Kidney (tissue), 13 donors: ENCODE measurements at regions not wholly inside any gene's neighbourhood (a gene's known extent, or its start where the extent isn't known, plus 50 kb on each side); places are given as distances from the start of the nearest gene placed in this dataset.
"Not testable (repeated sequence)": the region's sequence is repeated elsewhere in the genome, so short reads cannot be mapped to it uniquely, and the experiment has no call there.

Source experiments
- DNase-seq, 5 donors: peaks; one replicate each; pipeline ENCODE4 v3.0.0-alpha.2; 2013 to 2020
- FAIRE-seq: peaks from 2 replicates; lab custom pipeline; 2012; peaks lifted over from hg19 to GRCh38; lab: Jason Lieb, UNC
- H3K27ac ChIP-seq, 2 donors: one replicate each; pipeline ENCODE4 v1.7.0; 2013; ENCODE audit warnings: low read depth in 2 of 2, low read length in 2 of 2, inconsistent platforms in 1 of 2
- H3K27me3 ChIP-seq: one replicate; pipeline ENCODE4 v1.7.1; 2013; ENCODE audit warnings: low read length, inconsistent platforms; ENCODE audit not compliant: control insufficient read depth, insufficient read depth
- H3K36me3 ChIP-seq, 3 donors: one replicate each; pipeline versions ENCODE4 v1.7.0 to v1.7.1; 2013; ENCODE audit warnings: low read length in 3 of 3, control low read depth in 1 of 3, inconsistent platforms in 1 of 3; ENCODE audit not compliant: insufficient read depth in 3 of 3, control insufficient read depth in 2 of 3
- H3K4me1 ChIP-seq, 3 donors: one replicate each; pipeline versions ENCODE4 v1.7.0 to v1.7.1; 2013; ENCODE audit warnings: low read length in 3 of 3, inconsistent platforms in 1 of 3, low read depth in 1 of 3; ENCODE audit not compliant: control insufficient read depth in 2 of 3, insufficient read depth in 2 of 3
- H3K4me3 ChIP-seq, 3 donors: one replicate each; pipeline versions ENCODE4 v1.7.0 to v1.8.1; 2013; ENCODE audit warnings: low read length in 3 of 3, control low read depth in 1 of 3, inconsistent platforms in 1 of 3
- H3K9ac ChIP-seq, 3 donors: one replicate each; pipeline versions ENCODE4 v1.7.0 to v1.7.1; 2013; ENCODE audit warnings: low read length in 3 of 3, control low read depth in 1 of 3, inconsistent platforms in 1 of 3
- H3K9me3 ChIP-seq, 3 donors: one replicate each; pipeline versions ENCODE4 v1.7.0 to v1.7.1; 2013; ENCODE audit warnings: low read length in 3 of 3, control low read depth in 1 of 3, inconsistent platforms in 1 of 3; ENCODE audit not compliant: control insufficient read depth in 2 of 3, insufficient read depth in 1 of 3
- intact Hi-C: fragments of 100-400 bp; cut with DNase I; formaldehyde crosslinking; loops from one replicate; pipeline ENCODE4 v1.11.1; 2022
- TF ChIP-seq, protein P1 (sequence below): IDR thresholded peaks from 3 replicates; pipeline ENCODE4 v1.5.1; 2012; ENCODE audit warnings: mild to moderate bottlenecking, moderate library complexity, borderline replicate concordance; ENCODE audit not compliant: insufficient read depth; ENCODE audit errors: extremely low read depth
- donor health status: control.
- donor health status: control.
- donor health status: control.
- donor health status: control.
- donor health status: control.
- donor health status: DM: yes; HTN: yes; CAD: no.
- donor health status: Normal renal cell carcinoma (clear cell type).

DNA sequence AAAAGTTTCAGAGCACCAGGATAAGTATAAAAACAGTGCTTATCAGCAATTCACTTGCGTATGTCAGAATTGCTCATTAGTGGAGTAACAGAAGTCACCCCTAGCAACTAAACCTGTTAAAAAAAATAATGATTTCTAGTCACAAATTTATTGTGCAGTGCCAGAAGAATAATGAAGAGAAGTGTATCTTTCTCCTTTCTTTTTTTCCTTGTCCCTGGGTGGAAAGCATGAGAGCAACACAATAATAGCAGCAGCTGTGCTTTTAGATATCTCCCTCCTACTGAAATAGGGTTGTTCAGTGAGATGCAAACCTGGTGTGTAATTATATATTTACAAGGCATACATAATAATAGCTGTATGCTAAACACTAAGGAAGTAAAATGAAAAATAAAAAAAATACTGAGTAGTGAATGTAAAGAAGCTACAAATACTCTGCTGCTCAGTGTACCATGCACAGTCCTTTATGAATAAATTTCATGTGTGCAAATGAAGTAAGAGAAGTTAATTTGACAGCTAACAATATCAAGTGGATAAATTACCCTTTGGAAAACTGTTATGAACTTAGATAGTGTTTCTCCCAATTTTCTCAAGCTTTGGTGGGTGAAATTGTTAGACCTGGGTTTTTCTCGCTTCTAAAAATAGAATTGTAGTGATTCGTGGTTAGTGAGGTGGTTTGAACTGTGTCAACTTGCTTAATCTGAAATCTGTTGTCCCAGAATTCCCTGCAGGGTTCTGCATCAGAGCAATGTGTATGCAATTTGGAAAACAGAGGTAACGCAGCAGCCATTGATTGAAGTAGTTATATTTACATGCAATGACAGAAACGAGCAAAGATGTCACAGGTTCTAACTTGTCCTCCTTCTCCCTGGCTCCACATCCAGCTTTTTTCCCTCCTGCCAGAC lies 125.7 kb upstream of the NDST3 start:
- intact Hi-C loops = no loop called here
- Histone ChIP-seq H3K9ac (no peak overlapping the region), H3K4me3 (no peak overlapping the region), H3K9me3 (no peaks in the 10 kb centered on the region), H3K36me3 (no peaks in the 10 kb centered on the region), H3K27ac (no peak overlapping the region), H3K27me3 (no peaks in the 10 kb centered on the region), H3K4me1 (no peaks in the 10 kb centered on the region)
- TF ChIP-seq, protein P1, sequence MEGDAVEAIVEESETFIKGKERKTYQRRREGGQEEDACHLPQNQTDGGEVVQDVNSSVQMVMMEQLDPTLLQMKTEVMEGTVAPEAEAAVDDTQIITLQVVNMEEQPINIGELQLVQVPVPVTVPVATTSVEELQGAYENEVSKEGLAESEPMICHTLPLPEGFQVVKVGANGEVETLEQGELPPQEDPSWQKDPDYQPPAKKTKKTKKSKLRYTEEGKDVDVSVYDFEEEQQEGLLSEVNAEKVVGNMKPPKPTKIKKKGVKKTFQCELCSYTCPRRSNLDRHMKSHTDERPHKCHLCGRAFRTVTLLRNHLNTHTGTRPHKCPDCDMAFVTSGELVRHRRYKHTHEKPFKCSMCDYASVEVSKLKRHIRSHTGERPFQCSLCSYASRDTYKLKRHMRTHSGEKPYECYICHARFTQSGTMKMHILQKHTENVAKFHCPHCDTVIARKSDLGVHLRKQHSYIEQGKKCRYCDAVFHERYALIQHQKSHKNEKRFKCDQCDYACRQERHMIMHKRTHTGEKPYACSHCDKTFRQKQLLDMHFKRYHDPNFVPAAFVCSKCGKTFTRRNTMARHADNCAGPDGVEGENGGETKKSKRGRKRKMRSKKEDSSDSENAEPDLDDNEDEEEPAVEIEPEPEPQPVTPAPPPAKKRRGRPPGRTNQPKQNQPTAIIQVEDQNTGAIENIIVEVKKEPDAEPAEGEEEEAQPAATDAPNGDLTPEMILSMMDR = no peak
- FAIRE-seq (no peak), DNase-seq (no peak)

DNA sequence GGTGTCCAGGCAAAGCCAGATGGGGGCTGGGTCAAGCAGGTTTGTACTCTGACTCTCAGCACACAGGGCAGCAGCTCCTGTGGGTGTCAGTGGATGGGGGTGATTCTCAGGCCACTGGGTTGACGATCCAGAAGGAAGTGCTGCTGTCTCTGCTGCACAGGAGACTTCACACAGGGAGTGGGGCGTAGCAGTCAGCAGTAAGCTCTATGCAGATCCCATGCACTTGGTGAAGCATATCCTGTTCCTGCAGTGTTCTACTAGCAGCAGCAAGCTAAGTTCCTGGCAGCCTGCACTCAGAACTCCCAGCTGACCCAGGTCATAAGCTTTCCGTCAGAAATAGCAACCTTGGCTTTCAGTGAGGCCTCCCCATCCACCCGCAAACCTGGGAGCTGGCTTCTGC lies 117.6 kb upstream of the NDST3 start:
- Histone ChIP-seq H3K9ac (no peak overlapping the region), H3K9me3 (peaks cover 0 to 5% (median 0%) of the 10 kb centered on the region in 3 donors), H3K4me3 (no peak overlapping the region), H3K4me1 (no peaks in the 10 kb centered on the region), H3K27ac (no peak overlapping the region), H3K36me3 (no peaks in the 10 kb centered on the region), H3K27me3 (no peaks in the 10 kb centered on the region)
- intact Hi-C loops = no loop called here
- FAIRE-seq = no peak
- no peak for DNase-seq
- TF ChIP-seq, protein P1 = no peak

DNA sequence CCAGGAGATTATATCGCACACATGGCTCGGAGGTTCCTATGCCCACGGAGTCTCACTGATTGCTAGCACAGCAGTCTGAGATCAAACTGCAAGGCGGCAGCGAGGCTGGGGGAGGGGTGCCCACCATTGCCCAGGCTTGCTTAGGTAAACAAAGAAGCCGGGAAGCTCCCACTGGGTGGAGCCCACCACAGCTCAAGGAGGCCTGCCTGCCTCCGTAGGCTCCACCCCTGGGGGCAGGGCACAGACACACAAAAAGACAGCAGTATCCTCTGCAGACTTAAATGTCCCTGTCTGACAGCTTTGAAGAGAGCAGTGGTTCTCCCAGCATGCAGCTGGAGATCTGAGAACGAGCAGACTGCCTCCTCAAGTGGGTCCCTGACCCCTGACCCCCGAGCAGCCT lies 112.0 kb upstream of the NDST3 start:
- H3K9me3 ChIP-seq, FAIRE-seq, DNase-seq, H3K27me3 ChIP-seq, H3K36me3 ChIP-seq, H3K4me1 ChIP-seq, intact Hi-C loops, H3K27ac ChIP-seq, H3K9ac ChIP-seq, H3K4me3 ChIP-seq: not testable (repeated sequence)

DNA sequence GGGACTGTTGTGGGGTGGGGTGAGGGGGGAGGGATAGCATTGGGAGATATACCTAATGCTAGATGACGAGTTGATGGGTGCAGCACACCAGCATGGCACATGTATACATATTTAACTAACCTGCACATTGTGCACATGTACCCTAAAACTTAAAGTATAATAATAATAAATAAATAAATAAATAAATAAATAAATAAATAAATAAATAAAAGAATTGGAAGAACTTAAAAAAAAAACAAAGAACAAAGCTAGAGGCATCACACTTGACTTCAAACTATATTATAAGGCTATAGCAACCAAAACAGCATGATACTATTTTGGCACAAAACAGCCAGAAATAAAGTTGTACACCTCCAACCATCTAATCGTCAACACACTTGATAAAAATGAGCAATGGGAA lies 106.5 kb upstream of the NDST3 start:
- H3K27me3 ChIP-seq, FAIRE-seq, intact Hi-C loops, H3K27ac ChIP-seq, DNase-seq, H3K9ac ChIP-seq, H3K4me1 ChIP-seq, H3K9me3 ChIP-seq, H3K4me3 ChIP-seq, H3K36me3 ChIP-seq: not testable (repeated sequence)
